SK-N-SH treated with all-trans-retinoic acid at 6 μM for 48 hours (cell line): ENCODE measurements at regions not wholly inside any gene's neighbourhood (a gene's known extent, or its start where the extent isn't known, plus 50 kb on each side); places are given as distances from the start of the nearest gene placed in this dataset.

Experiments
- ATAC-seq: fragments of 200-7000 bp; cut with Tn5 transposase; 3 replicates; pipeline ENCODE4 v1.9.1; 2020; ENCODE audit warnings: mild to moderate bottlenecking, moderate library complexity
- ARNTL ChIP-seq: fragments of 450-650 bp; formaldehyde crosslinking; IDR thresholded peaks from 2 replicates; pipeline ENCODE4 v1.5.0; 2020; ENCODE audit warnings: low read depth, mild to moderate bottlenecking, moderate library complexity, borderline replicate concordance
- BACH2 ChIP-seq: fragments of 250-450 bp; sonication (Bioruptor Pico); IDR thresholded peaks from 2 replicates; pipeline ENCODE4 v1.9.0; 2021; ENCODE audit warnings: mild to moderate bottlenecking, borderline replicate concordance
- CREB5 ChIP-seq: fragments of 250-450 bp; sonication (Bioruptor Pico); IDR thresholded peaks from 2 replicates; pipeline ENCODE4 v1.5.1; 2020; ENCODE audit warnings: low read depth, mild to moderate bottlenecking, moderate library complexity
- CSDC2 ChIP-seq: fragments of 250-450 bp; sonication (Bioruptor Pico); IDR thresholded peaks from 2 replicates; pipeline ENCODE4 v1.5.0; 2020; ENCODE audit warnings: mild to moderate bottlenecking, moderate library complexity
- CSRNP3 ChIP-seq: fragments of 250-450 bp; sonication (Bioruptor Pico); IDR thresholded peaks from 2 replicates; pipeline ENCODE4 v1.5.1; 2021; ENCODE audit warnings: mild to moderate bottlenecking, moderate library complexity
- ESRRG ChIP-seq: fragments of 250-450 bp; sonication (Bioruptor Pico); IDR thresholded peaks from 2 replicates; pipeline ENCODE4 v1.6.1; 2021; ENCODE audit warnings: mild to moderate bottlenecking
- GLIS3 ChIP-seq: fragments of 250-450 bp; sonication (Bioruptor Pico); IDR thresholded peaks from 2 replicates; pipeline ENCODE4 v1.5.0; 2020; ENCODE audit warnings: mild to moderate bottlenecking, moderate library complexity
- OSR1 ChIP-seq: fragments of 250-450 bp; sonication (Bioruptor Pico); IDR thresholded peaks from 2 replicates; pipeline ENCODE4 v1.8.0; 2022; ENCODE audit warnings: moderate library complexity, mild to moderate bottlenecking, inconsistent platforms
- PPARA ChIP-seq: fragments of 250-450 bp; sonication (Bioruptor Pico); IDR thresholded peaks from 2 replicates; pipeline ENCODE4 v1.5.0; 2020; ENCODE audit warnings: mild to moderate bottlenecking, borderline replicate concordance
- RARB ChIP-seq: fragments of 250-450 bp; sonication (Bioruptor Pico); IDR thresholded peaks from 2 replicates; pipeline ENCODE4 v1.8.0; 2021; ENCODE audit warnings: mild to moderate bottlenecking, moderate library complexity
- SNAI2 ChIP-seq: fragments of 250-450 bp; sonication (Bioruptor Pico); IDR thresholded peaks from 2 replicates; pipeline ENCODE4 v1.5.0; 2020; ENCODE audit warnings: mild to moderate bottlenecking, moderate library complexity
- TCF4 ChIP-seq: fragments of 250-450 bp; sonication (Bioruptor Pico); IDR thresholded peaks from 2 replicates; pipeline ENCODE4 v1.8.0; 2021; ENCODE audit warnings: mild to moderate bottlenecking, moderate library complexity, borderline replicate concordance
- ZC3H10 ChIP-seq: fragments of 250-450 bp; sonication (Bioruptor Pico); IDR thresholded peaks from 2 replicates; pipeline ENCODE4 v1.5.1; 2021; ENCODE audit warnings: mild to moderate bottlenecking, moderate library complexity
- ZFP3 ChIP-seq: fragments of 250-450 bp; sonication (Bioruptor Pico); IDR thresholded peaks from 2 replicates; pipeline ENCODE4 v1.5.0; 2020; ENCODE audit warnings: mild to moderate bottlenecking, moderate library complexity
- ZNF565 ChIP-seq: fragments of 450-650 bp; formaldehyde crosslinking; conservative IDR thresholded peaks from 2 replicates; pipeline ENCODE4 v1.5.0; 2020; ENCODE audit warnings: low read depth, mild to moderate bottlenecking, moderate library complexity
- ZNF70 ChIP-seq: fragments of 450-650 bp; formaldehyde crosslinking; IDR thresholded peaks from 2 replicates; pipeline ENCODE4 v1.5.0; 2020; ENCODE audit warnings: mild to moderate bottlenecking, moderate library complexity
- ZNF8 ChIP-seq: fragments of 450-650 bp; formaldehyde crosslinking; IDR thresholded peaks from 2 replicates; pipeline ENCODE4 v1.5.0; 2020; ENCODE audit warnings: mild to moderate bottlenecking, moderate library complexity
- TF ChIP-seq, protein P1 (sequence below): fragments of 250-450 bp; sonication (Bioruptor Pico); IDR thresholded peaks from 2 replicates; pipeline ENCODE4 v1.5.0; 2020; ENCODE audit warnings: mild to moderate bottlenecking, moderate library complexity
- TF ChIP-seq, protein P2 (sequence below): fragments of 250-450 bp; sonication (Bioruptor Pico); IDR thresholded peaks from 2 replicates; pipeline ENCODE4 v1.8.0; 2021; ENCODE audit warnings: low read depth, mild to moderate bottlenecking, moderate library complexity, borderline replicate concordance

DNA sequence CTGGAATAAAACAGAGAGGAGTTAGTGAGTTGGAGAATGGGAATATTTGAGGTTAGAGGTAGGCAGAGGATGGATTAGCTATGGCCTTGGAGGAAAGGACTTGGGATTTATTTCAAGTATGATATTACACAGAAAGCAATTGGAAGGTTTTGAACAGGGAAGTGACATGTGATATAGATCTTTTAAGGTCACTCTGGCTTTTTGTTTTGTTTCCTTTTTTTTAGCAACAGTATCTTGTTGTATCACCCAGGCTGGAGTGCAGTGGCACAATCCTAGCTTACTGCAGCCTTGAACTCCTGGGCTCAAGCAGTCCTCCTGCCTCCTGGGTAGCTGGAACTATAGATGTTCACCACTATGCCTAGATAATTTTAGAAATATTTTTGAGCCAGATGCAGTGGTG lies 190.3 kb downstream of the UTRN start (continued):
- TF ChIP-seq, protein P1, sequence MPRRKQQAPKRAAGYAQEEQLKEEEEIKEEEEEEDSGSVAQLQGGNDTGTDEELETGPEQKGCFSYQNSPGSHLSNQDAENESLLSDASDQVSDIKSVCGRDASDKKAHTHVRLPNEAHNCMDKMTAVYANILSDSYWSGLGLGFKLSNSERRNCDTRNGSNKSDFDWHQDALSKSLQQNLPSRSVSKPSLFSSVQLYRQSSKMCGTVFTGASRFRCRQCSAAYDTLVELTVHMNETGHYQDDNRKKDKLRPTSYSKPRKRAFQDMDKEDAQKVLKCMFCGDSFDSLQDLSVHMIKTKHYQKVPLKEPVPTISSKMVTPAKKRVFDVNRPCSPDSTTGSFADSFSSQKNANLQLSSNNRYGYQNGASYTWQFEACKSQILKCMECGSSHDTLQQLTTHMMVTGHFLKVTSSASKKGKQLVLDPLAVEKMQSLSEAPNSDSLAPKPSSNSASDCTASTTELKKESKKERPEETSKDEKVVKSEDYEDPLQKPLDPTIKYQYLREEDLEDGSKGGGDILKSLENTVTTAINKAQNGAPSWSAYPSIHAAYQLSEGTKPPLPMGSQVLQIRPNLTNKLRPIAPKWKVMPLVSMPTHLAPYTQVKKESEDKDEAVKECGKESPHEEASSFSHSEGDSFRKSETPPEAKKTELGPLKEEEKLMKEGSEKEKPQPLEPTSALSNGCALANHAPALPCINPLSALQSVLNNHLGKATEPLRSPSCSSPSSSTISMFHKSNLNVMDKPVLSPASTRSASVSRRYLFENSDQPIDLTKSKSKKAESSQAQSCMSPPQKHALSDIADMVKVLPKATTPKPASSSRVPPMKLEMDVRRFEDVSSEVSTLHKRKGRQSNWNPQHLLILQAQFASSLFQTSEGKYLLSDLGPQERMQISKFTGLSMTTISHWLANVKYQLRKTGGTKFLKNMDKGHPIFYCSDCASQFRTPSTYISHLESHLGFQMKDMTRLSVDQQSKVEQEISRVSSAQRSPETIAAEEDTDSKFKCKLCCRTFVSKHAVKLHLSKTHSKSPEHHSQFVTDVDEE (CRISPR knock-in tag), result no peak

- ATAC-seq, result no peak
Measured at GRCh38 chr6:144476286-144476685, 191.2 kb downstream of the UTRN start.

DNA sequence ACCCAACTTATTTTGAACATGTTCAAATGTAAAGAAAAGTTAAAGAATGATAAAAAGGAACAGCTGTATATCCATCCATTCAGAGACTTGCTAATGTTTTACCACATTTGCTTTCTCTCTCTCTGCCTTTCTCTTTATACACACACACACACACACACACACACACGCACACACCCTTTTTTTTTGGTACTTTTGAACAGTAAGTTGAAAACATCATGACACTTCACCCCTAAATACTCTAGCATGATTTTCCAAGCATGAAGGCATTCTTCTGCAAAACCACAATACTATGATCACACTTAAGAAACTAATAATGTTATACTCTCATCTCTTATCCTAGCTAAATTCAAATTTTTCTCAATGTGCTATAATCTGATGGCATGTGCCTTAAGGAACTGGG lies 192.3 kb downstream of the UTRN start:
- ATAC-seq, result no peak
- TF ChIP-seq, protein P1 (CRISPR knock-in tag), result no peak
- TF ChIP-seq ZC3H10 (CRISPR knock-in tag), result no peak
- no peak for TF ChIP-seq ZNF565 (CRISPR knock-in tag)
- no peak for TF ChIP-seq ZFP3
- no peak for TF ChIP-seq ZNF70
- no peak for TF ChIP-seq GLIS3 (CRISPR knock-in tag)
- no peak for TF ChIP-seq ZNF8 (CRISPR knock-in tag)
- TF ChIP-seq TCF4 (CRISPR knock-in tag), result no peak
- TF ChIP-seq, protein P2, sequence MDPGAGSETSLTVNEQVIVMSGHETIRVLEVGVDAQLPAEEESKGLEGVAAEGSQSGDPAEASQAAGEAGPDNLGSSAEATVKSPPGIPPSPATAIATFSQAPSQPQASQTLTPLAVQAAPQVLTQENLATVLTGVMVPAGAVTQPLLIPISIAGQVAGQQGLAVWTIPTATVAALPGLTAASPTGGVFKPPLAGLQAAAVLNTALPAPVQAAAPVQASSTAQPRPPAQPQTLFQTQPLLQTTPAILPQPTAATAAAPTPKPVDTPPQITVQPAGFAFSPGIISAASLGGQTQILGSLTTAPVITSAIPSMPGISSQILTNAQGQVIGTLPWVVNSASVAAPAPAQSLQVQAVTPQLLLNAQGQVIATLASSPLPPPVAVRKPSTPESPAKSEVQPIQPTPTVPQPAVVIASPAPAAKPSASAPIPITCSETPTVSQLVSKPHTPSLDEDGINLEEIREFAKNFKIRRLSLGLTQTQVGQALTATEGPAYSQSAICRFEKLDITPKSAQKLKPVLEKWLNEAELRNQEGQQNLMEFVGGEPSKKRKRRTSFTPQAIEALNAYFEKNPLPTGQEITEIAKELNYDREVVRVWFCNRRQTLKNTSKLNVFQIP, result no peak
- no peak for TF ChIP-seq OSR1 (CRISPR knock-in tag)
- no peak for TF ChIP-seq CREB5 (CRISPR knock-in tag)
- TF ChIP-seq SNAI2 (CRISPR knock-in tag), result no peak
- no peak for TF ChIP-seq ESRRG (CRISPR knock-in tag)
- no peak for TF ChIP-seq BACH2 (CRISPR knock-in tag)
- no peak for TF ChIP-seq CSRNP3

More at GRCh38 chr6:144476286-144476685, 191.2 kb downstream of the UTRN start:
- no peak for TF ChIP-seq PPARA (CRISPR knock-in tag)
- no peak for TF ChIP-seq BACH2 (CRISPR knock-in tag)
- TF ChIP-seq, protein P2, result no peak
- TF ChIP-seq CSRNP3, result no peak
- TF ChIP-seq CREB5 (CRISPR knock-in tag), result no peak
- TF ChIP-seq RARB (CRISPR knock-in tag), result no peak
- TF ChIP-seq ESRRG (CRISPR knock-in tag), result no peak
- TF ChIP-seq ZNF70, result no peak
- TF ChIP-seq ZNF565 (CRISPR knock-in tag), result no peak
- TF ChIP-seq CSDC2 (CRISPR knock-in tag), result no peak
- TF ChIP-seq ARNTL (CRISPR knock-in tag), result no peak
- no peak for TF ChIP-seq GLIS3 (CRISPR knock-in tag)
- TF ChIP-seq, all 23 proteins: peak for 0
